ENCODE measurements at regions not wholly inside any gene's neighbourhood (a gene's known extent, or its start where the extent isn't known, plus 50 kb on each side); places are given as distances from the start of the nearest gene placed in this dataset.

DNA sequence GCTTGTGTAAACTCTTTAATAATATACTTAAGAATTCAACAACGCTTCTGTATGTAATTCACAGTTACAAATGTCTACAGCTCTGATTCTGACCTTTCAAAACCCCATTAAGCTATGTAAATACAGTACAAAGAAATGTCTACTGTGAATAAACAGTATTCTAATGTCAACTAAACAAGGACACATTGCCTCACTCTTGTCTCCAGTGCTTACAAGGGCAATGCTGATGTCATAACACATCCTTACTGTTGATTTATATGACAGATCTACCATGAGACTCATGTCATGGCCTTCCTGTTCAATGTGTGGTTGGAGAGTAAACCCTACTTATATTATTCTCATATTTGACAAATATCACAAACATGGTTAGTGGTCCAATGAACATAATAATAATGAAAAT lies 256.1 kb upstream of the ADGRL3 start:
- Histone ChIP-seq H3K36me3 (no peaks in the 10 kb centered on the region), H3K27ac (no peak overlapping the region), H3K4me1 (no peaks in the 10 kb centered on the region), H3K27me3 (no peaks in the 10 kb centered on the region), H3K9me3 (no peaks in the 10 kb centered on the region), H3K4me3 (no peak overlapping the region)
- TF ChIP-seq CTCF (IDR thresholded peaks at IDR 0.05) = no peak
- no peak for TF ChIP-seq POLR2A (IDR thresholded peaks at IDR 0.05)
- no peak for DNase-seq

- H3K27ac ChIP-seq = no peak overlapping the region
- H3K9me3 ChIP-seq = no peaks in the 10 kb centered on the region
- H3K4me1 ChIP-seq = no peaks in the 10 kb centered on the region
- DNase-seq = no peak
- H3K36me3 ChIP-seq = no peaks in the 10 kb centered on the region
- TF ChIP-seq CTCF (IDR thresholded peaks at IDR 0.05) (no peak), POLR2A (IDR thresholded peaks at IDR 0.05) (no peak)
- no peak overlapping the region for H3K4me3 ChIP-seq
- H3K27me3 ChIP-seq = no peaks in the 10 kb centered on the region
These were observed 254.5 kb upstream of the ADGRL3 start for GRCh38 chr4:60945641-60946040.

DNA sequence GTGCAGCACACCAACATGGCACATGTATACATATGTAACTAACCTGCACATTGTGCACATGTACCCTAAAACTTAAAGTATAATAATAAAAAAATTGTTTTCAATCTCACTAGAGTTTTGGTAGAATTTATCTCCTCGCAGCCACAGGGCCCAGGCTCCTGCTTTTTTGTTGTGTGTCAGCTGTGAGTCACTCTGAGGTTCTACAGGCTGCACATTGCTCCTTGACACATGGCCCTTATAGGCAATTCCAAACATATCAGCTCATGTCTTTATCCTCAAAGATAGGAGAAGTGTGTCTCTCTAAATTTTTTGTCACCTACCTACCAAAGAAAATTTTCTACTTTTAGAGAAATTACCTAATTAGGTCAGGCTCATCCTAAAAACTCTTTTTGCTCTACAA lies 252.1 kb upstream of the ADGRL3 start:
- Histone ChIP-seq H3K4me3 (no peak overlapping the region), H3K36me3 (no peaks in the 10 kb centered on the region), H3K4me1 (no peaks in the 10 kb centered on the region), H3K27me3 (no peaks in the 10 kb centered on the region), H3K27ac (no peak overlapping the region), H3K9me3 (no peaks in the 10 kb centered on the region)
- no peak for DNase-seq
- TF ChIP-seq CTCF (IDR thresholded peaks at IDR 0.05) = no peak
- no peak for TF ChIP-seq POLR2A (IDR thresholded peaks at IDR 0.05)

GRCh38 chr4:60952921-60953320 lies 247.2 kb upstream of the ADGRL3 start:
- no peak for DNase-seq
- no peak for TF ChIP-seq CTCF (IDR thresholded peaks at IDR 0.05)
- TF ChIP-seq POLR2A (IDR thresholded peaks at IDR 0.05) = no peak
- H3K27me3 ChIP-seq = no peaks in the 10 kb centered on the region
- no peaks in the 10 kb centered on the region for H3K9me3 ChIP-seq
- no peak overlapping the region for H3K4me3 ChIP-seq
- H3K27ac ChIP-seq = no peak overlapping the region
- no peaks in the 10 kb centered on the region for H3K36me3 ChIP-seq
- no peaks in the 10 kb centered on the region for H3K4me1 ChIP-seq

- no peaks in the 10 kb centered on the region for H3K4me1 ChIP-seq
- DNase-seq = no peak
- no peaks in the 10 kb centered on the region for H3K9me3 ChIP-seq
- no peaks in the 10 kb centered on the region for H3K36me3 ChIP-seq
- no peak overlapping the region for H3K4me3 ChIP-seq
- TF ChIP-seq POLR2A (IDR thresholded peaks at IDR 0.05) = no peak
- no peak for TF ChIP-seq CTCF (IDR thresholded peaks at IDR 0.05)
- H3K27me3 ChIP-seq = no peaks in the 10 kb centered on the region
- no peak overlapping the region for H3K27ac ChIP-seq
These were observed 246.3 kb upstream of the ADGRL3 start for GRCh38 chr4:60953826-60954225.

- TF ChIP-seq POLR2A (IDR thresholded peaks at IDR 0.05) (no peak), CTCF (IDR thresholded peaks at IDR 0.05) (no peak)
- no peaks in the 10 kb centered on the region for H3K9me3 ChIP-seq
- no peaks in the 10 kb centered on the region for H3K36me3 ChIP-seq
- H3K4me1 ChIP-seq = no peaks in the 10 kb centered on the region
- H3K27ac ChIP-seq = no peak overlapping the region
- no peak overlapping the region for H3K4me3 ChIP-seq
- H3K27me3 ChIP-seq = no peaks in the 10 kb centered on the region
- no peak for DNase-seq
These were observed 237.8 kb upstream of the ADGRL3 start for GRCh38 chr4:60962286-60962685.

Data from Peyer's patch (tissue), 4 donors.